Myocyte (in vitro differentiated cells): ENCODE measurements at regions not wholly inside any gene's neighbourhood (a gene's known extent, or its start where the extent isn't known, plus 50 kb on each side); places are given as distances from the start of the nearest gene placed in this dataset.

Experiments used
- DNase-seq: peaks from one replicate; pipeline ENCODE4 v3.0.0-alpha.2; 2012; ENCODE audit warnings: low read depth

GRCh38 chr4:128604204-128604603, 205.3 kb upstream of the JADE1 start:
- DNase-seq = no peak

DNA sequence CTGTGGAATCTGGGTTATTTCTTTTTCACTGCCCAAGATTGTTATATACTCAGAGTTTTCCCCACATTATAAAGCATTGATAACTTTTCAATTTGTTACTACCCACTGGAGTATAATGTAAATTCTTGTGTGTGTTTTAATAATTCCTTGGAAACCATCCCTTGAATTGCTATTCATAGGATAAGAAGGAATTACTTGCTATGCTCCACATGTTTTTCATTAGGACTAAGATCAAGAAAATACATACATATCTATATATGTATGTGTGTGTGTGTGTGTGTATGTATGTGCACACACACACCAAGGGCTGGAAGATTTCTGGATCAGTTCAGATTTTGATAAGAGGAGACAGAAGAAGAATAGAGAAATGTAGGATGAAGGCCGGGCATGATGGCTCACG, 206.4 kb upstream of the JADE1 start:
- DNase-seq = no peak

DNA sequence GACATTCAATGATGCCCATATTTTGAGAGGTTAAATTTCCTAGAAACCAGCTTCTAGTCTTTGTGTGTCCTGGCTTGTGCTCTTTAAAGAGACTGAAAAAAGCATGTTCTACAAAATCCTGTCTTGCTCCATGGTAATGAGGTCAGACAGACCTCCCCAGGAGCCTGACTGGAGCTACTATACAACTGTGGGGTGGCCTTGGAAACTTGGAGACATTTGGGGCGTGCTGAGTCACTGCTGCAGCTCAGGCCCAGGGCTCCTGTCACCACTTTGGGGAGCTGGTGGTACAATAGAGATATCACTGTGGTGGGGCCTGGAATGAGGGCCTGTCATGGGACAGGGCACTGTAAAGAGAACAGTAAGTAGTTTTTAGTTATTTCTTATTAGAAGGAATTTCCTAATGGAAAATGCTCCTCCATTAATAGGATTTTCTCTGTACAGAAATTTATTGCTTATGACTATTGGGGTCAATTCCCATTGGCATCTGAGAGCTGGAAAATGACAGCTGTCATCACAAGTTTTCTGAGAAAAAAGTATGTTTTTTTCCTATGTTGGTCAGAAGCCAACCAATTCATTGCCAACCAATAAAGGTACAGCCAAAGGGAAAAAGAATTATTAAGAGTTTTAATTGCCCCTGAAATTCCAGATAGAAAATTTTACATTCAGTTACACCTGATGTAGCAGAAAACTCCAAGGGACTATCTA, 207.4 kb upstream of the JADE1 start:
- peak; percentile 30 for DNase-seq

DNA sequence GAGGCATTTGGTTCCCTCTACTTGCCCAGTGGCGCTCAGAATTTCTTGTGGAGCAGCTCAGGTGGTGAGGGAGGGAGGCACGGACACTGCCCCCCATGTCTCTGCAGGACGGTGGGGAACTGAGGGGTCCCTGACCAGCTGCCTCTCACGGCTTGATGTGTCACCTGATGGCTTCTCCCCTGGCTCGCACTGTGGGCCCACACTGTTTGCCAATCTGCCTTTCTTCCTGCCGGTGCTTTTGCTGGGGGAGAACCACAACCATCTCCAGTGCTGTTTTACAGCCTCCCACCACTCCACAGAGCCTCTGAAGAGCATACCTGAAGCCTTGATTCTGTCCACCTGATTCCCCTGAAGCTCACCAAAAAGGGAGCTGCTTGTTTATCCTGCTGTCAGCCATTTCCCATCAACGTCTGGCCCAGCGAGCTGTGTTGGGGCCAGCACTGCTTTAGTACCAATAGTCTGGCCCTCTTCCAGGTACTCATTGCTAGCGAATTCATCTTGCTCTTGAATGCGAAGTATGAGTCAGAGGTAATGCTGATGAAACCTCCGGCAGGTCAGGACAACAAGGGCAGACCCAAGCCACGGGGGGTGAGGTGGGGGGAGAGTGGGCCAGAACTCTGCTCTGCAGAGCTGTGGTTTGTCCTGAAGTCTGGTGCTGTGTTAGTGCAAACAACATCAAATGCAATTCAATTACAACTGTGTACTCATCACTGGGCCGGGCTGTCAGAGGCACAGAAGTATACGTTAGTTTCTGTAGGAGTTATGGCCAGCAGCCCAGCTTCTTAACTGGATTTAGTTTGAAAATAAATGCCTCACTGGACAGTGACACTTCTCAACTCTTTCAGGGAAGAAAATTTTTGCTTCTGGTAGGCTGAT, 208.3 kb upstream of the JADE1 start:
- DNase-seq = peak; percentile 62

DNA sequence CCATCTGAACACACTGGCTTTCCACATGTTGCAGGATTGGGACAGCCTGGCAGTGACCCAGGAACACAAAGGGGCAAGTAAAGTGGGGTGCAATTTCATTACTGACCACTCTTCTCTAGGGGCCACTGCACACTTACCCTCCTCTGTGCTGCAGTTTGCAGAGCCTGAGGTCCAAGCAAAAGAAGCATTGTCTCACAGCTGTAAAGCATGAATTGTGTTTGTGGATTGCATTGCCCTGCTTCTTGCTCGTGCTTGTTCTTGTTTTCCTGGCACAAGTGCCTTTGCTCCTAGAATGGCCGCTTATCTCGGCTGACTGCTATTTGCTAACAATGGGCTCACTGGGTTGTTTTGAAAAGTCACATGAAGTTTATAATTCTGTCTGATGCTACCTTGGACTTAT, 209.1 kb upstream of the JADE1 start:
- no peak for DNase-seq

DNA sequence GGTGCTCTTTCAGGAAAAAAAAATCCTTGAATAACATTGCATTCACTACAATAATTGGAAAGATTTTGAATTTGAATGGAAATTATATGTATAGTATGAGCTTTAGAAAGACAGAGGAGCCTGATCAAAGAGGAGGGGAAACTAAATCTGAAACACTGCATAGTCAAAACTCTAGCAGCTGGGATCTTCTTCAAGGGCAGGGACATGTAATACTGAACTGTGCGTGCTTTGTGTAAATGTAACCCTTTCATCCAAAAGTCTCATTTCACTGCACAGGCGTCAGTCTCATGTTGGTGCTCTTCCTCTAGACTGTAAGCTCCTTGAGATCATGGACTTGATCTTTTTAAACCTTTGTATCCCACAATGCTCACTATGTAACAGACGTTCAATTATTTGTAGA, 212.0 kb upstream of the JADE1 start:
- DNase-seq = no peak

DNA sequence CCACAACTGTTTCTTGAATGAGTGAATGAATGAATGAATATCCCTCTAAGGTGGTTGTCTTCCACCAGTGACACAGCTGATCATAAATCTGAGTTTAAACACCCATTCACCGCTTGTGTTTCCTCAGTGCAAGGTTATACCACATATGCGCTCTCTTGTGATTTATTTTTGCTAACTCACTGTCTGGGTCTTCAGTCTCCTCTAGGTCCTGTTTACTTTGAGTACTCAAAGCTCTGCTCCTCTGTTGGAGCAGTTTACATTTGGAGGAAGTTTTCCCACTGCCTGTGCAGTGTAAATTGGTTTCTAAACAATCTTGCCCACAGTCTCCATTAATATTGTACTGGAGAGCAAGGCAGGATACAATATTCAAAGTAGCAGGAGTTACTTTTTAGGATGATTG, 212.6 kb upstream of the JADE1 start:
- no peak for DNase-seq

DNA sequence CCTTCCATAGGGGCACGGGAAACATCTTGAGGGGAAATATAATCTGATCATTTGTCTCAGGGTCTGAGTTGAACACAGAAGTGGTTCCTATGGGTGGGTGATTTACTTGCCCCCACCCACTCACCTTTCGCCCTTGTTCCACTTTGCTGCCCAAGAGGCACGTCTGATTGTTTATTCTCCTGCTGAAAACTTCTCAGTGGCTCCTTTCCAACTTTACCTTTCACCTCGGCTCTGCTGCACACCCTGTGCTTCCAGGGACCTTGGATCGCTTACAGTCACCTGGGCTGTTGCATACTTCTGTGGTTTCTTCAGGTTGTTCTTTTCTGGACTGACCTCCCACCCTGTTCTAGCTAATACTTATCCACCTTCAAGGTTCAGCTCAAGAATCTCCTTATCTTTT, 213.4 kb upstream of the JADE1 start:
- DNase-seq = no peak

GRCh38 chr4:128591482-128591881, 218.0 kb upstream of the JADE1 start:
- DNase-seq = no peak

GRCh38 chr4:128590773-128591172, 218.7 kb upstream of the JADE1 start:
- peak; percentile 80 for DNase-seq

GRCh38 chr4:128590034-128590740, 219.3 kb upstream of the JADE1 start:
- no peak for DNase-seq

DNA sequence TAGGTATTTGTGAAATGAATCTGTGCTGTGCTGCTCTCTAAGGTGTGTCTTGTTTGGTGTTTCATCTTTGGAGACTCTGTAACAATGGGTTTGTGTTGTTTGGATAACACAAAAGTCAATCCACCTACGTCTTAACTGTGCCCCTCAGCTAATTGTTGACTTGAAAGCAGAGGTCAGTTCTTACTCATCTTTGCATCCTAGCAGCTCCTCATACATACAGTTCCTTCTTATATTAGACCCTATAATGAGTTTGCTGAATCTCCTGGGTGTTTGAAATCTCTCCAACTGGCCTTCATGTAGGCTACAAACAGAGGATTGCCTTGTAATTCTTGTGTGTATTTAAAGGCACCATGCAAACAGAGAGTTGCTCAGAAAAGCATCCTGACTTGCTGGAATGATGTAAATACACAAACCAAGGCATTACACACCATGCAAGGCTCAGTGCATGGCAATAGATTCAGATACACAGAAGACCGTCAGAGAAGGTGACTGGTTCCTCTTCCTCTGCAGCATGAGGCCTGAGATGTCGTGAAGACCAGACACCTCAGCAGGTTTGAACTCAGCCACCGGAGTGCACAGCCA, 220.0 kb upstream of the JADE1 start:
- DNase-seq = no peak

GRCh38 chr4:128587382-128587781, 222.1 kb upstream of the JADE1 start:
- DNase-seq = no peak

- peak; percentile 93 for DNase-seq
Observed at GRCh38 chr4:128583753-128584712, 225.5 kb upstream of the JADE1 start.

GRCh38 chr4:128582427-128582870, 227.1 kb upstream of the JADE1 start:
- no peak for DNase-seq

GRCh38 chr4:128579154-128579853, 230.2 kb upstream of the JADE1 start:
- DNase-seq = no peak

DNA sequence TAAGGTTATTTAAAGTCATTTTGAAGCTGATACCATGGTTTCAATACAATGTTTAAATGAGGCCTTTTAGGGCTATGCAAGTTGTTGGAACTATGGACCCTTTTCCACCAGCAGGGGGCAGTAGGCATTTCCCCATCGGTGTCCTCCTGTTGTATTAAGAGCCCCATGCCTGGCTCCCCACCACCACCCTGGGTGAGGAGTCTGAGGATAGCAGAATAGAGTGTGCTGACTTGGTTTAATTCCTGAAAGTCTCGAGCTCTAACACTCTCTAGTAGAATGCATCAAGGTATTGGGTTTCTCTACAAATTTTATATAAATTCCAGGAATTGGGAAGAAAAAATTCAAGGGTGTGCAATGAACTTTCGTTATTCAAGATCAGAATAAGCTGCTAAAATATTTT, 234.8 kb upstream of the JADE1 start:
- DNase-seq = peak; percentile 58

DNA sequence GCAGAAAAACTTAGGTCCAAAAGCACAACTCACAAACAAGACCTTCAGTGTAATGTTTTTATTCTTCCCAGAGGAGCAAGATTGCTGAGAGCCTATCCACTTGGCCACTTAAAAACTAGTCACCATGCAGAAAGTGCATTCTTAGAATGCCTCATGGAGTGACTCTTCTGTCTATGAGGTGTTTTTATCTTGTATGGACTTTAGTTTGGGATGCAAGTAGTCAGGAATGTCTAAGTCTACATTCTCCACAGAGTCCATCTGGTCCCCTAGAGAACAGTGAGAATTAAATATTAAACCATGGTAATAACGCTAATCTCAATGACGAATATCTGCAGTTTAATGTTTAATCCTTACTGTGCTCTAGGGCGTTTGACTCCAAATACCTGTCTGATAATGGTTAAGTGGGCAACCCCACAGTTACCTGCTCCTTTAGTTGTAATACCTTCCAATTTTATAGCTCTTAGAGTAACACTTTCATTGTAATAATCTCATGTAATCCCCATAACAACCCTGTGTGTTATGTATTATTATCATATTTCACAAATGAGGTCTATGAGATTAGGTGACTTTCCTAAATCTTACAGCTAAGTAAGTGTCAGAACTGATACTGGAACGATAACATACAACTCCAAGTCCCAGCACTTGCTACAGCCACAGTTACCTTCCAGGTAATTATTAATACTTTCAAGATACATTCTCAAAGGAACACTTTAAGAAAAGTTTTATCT, 235.6 kb upstream of the JADE1 start:
- DNase-seq = peak; percentile 67

DNA sequence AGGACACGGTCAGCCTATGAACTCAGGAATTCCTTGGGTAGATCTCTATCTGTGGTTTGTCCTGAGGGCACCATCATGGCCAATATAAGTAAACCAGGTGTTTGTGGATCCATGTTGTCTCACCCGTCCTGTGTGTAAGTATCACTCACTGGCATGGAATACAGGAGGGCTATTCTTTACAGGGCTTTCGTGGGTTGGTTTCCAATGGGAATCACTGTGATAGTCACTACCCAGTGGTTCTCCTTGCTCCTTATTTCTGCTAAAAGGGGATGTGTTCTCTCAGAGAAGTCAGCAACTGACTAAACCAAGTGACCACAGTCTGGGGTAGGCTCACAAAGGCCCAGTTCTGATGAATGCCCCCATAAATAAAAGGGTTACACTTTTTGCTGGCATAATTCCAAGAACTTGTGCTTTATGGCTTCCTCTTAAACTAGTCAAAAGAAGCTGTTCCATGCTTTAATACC, 236.7 kb upstream of the JADE1 start:
- DNase-seq = no peak
